ENCODE measurements at regions not wholly inside any gene's neighbourhood (a gene's known extent, or its start where the extent isn't known, plus 50 kb on each side); places are given as distances from the start of the nearest gene placed in this dataset.

GRCh38 chr4:4945829-4946228, 73.4 kb downstream of the CYTL1 start:
- Histone ChIP-seq H3K36me3 (ENCODE audit: insufficient read depth in 1 of 2, low read depth in 1 of 2) (no peaks in the 10 kb centered on the region), H3K27me3 (ENCODE audit: insufficient read depth in 3 of 3, low read length in 2 of 3) (peaks cover 0 to 2% (median 0%) of the 10 kb centered on the region in 3 donors), H3K4me1 (no peaks in the 10 kb centered on the region), H3K27ac (no peak overlapping the region), H3K4me3 (no peak overlapping the region), H3K9me3 (no peaks in the 10 kb centered on the region)
- DNase-seq (no peak), ATAC-seq (no peak)
- intact Hi-C loops (cut with DNase I) = loop anchor here in 1 of 2 donors (5.0 kb wide), 1 partner anchor 469 kb away; no protein-coding TSS in a partner anchor
- 77 to 93% (median 91%) methylated on average over 1 of the region's 1 CpG for WGBS, 3 donors
- no peak for TF ChIP-seq CTCF (IDR thresholded peaks at IDR 0.05)

- no peak overlapping the region for H3K27ac ChIP-seq
- H3K4me1 ChIP-seq = no peaks in the 10 kb centered on the region
- ATAC-seq (no peak), DNase-seq (no peak)
- WGBS, 3 donors = 78 to 88% (median 80%) methylated on average over 6 of the region's 6 CpGs
- TF ChIP-seq CTCF (IDR thresholded peaks at IDR 0.05) = no peak
- intact Hi-C loops (cut with DNase I) = loop anchor here in 1 of 2 donors (5.0 kb wide), 1 partner anchor 469 kb away; no protein-coding TSS in a partner anchor
- no peak overlapping the region for H3K4me3 ChIP-seq
- peaks cover 0 to 2% (median 0%) of the 10 kb centered on the region in 3 donors for H3K27me3 ChIP-seq (ENCODE audit: insufficient read depth in 3 of 3, low read length in 2 of 3)
- H3K9me3 ChIP-seq = no peaks in the 10 kb centered on the region
- H3K36me3 ChIP-seq (ENCODE audit: insufficient read depth in 1 of 2, low read depth in 1 of 2) = no peaks in the 10 kb centered on the region
Observed at GRCh38 chr4:4946416-4946815, 72.8 kb downstream of the CYTL1 start.

- no peak for TF ChIP-seq CTCF (IDR thresholded peaks at IDR 0.05)
- no peak overlapping the region for H3K4me3 ChIP-seq
- ATAC-seq = no peak
- 84 to 91% (median 86%) methylated on average over 5 of the region's 5 CpGs for WGBS, 3 donors
- H3K36me3 ChIP-seq (ENCODE audit: insufficient read depth in 1 of 2, low read depth in 1 of 2) = no peaks in the 10 kb centered on the region
- H3K9me3 ChIP-seq = no peaks in the 10 kb centered on the region
- intact Hi-C loops (cut with DNase I) = loop anchor here in 1 of 2 donors (5.0 kb wide), 1 partner anchor 470 kb away; no protein-coding TSS in a partner anchor
- DNase-seq = no peak
- no peak overlapping the region for H3K27ac ChIP-seq
- no peaks in the 10 kb centered on the region for H3K4me1 ChIP-seq
- H3K27me3 ChIP-seq (ENCODE audit: insufficient read depth in 3 of 3, low read length in 2 of 3) = no peaks in the 10 kb centered on the region
Observed at GRCh38 chr4:4947721-4948120, 71.5 kb downstream of the CYTL1 start.

GRCh38 chr4:4948370-4948769, 70.9 kb downstream of the CYTL1 start:
- no peak for TF ChIP-seq CTCF (IDR thresholded peaks at IDR 0.05)
- Histone ChIP-seq H3K4me1 (no peaks in the 10 kb centered on the region), H3K27me3 (ENCODE audit: insufficient read depth in 3 of 3, low read length in 2 of 3) (no peaks in the 10 kb centered on the region), H3K27ac (no peak overlapping the region), H3K4me3 (no peak overlapping the region), H3K9me3 (no peaks in the 10 kb centered on the region), H3K36me3 (ENCODE audit: insufficient read depth in 1 of 2, low read depth in 1 of 2) (no peaks in the 10 kb centered on the region)
- 58 to 71% (median 60%) methylated on average over 3 of the region's 3 CpGs for WGBS, 3 donors
- DNase-seq (no peak), ATAC-seq (no peak)
- intact Hi-C loops (cut with DNase I) = loop anchor here in 1 of 2 donors (5.0 kb wide), 1 partner anchor 471 kb away; no protein-coding TSS in a partner anchor

All from psoas muscle (tissue), 7 donors.